Type B pancreatic cell (in vitro differentiated cells): ENCODE measurements at regions not wholly inside any gene's neighbourhood (a gene's known extent, or its start where the extent isn't known, plus 50 kb on each side); places are given as distances from the start of the nearest gene placed in this dataset.
"Not testable (repeated sequence)": the region's sequence is repeated elsewhere in the genome, so short reads cannot be mapped to it uniquely, and the experiment has no call there.

ENCODE experiments used
- DNase-seq: peaks from one replicate; pipeline ENCODE4 v3.0.0; 2021; ENCODE audit warnings: mixed read lengths; ENCODE audit not compliant: unreplicated experiment; ENCODE audit errors: extremely low spot score
- H3K27ac Mint-ChIP-seq: 2 replicates; pipeline ENCODE4 v1.8.0; 2021; ENCODE audit warnings: mild to moderate bottlenecking, mixed read lengths
- H3K27me3 Mint-ChIP-seq: 2 replicates; pipeline ENCODE4 v1.8.0; 2021; ENCODE audit warnings: mixed read lengths
- H3K36me3 Mint-ChIP-seq: 2 replicates; pipeline ENCODE4 v1.8.0; 2021; ENCODE audit warnings: mixed read lengths
- H3K4me1 Mint-ChIP-seq: one replicate; pipeline ENCODE4 v1.8.0; 2021; ENCODE audit warnings: mixed read lengths; ENCODE audit not compliant: unreplicated experiment
- H3K4me3 Mint-ChIP-seq: 2 replicates; pipeline ENCODE4 v1.8.0; 2021; ENCODE audit warnings: mild to moderate bottlenecking, mixed read lengths
- H3K9me3 Mint-ChIP-seq: 2 replicates; pipeline ENCODE4 v1.8.0; 2021; ENCODE audit warnings: mixed read lengths
- CTCF ChIP-seq: fragments of 200-600 bp; sonication (generic); conservative IDR thresholded peaks from 2 replicates; pipeline ENCODE4 v1.5.0; 2021; ENCODE audit warnings: antibody characterized with exemption, mild to moderate bottlenecking

DNA sequence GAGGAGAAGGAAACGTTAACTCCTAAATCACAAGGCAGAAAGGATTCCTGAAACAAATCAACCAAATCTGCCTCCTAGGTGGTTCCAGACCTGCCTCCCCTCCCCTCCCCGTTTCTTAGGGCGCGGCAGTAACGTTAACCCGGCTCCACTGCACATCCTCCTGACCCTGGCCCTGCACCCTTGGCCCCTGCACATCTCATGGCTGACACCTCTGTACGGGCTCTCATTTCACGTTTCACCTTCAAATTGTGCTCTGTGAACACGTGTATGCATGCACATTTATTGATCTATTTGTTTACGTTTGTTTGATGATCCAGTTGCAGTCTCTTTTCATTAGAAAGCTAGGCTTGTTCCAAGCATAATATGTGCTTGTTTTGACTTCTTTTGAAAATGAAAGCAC, 358.1 kb downstream of the ADGRD1 start:
- DNase-seq: no peak
- Mint-ChIP-seq H3K27me3 (peaks cover 34% of the 10 kb centered on the region), H3K4me1 (peaks cover 4% of the 10 kb centered on the region), H3K4me3 (no peak overlapping the region), H3K27ac (no peak overlapping the region), H3K9me3 (no peaks in the 10 kb centered on the region), H3K36me3 (no peaks in the 10 kb centered on the region)
- no peak for TF ChIP-seq CTCF

DNA sequence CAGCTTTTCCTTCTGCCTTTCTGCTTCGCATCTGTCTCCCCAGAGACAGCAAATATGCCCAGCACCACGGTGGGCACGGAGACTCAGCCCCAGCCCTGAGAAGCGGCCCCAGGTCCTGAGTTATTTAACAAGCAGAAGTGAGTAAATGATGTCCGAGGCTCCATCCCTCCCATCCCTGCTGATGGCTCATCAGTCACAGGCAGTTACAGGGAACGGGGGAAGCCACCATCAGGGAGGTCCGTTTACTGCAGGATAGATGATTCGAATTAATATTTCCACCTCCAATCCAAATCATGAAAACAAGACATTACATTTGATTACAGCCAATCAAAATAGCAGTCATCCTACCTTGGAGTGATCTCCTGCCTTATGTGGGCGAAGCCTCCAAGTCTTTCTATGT, 358.7 kb downstream of the ADGRD1 start:
- H3K27ac Mint-ChIP-seq, H3K4me1 Mint-ChIP-seq, H3K36me3 Mint-ChIP-seq, H3K9me3 Mint-ChIP-seq, DNase-seq, H3K4me3 Mint-ChIP-seq: not testable (repeated sequence)
- peaks cover 34% of the 10 kb centered on the region for H3K27me3 Mint-ChIP-seq

DNA sequence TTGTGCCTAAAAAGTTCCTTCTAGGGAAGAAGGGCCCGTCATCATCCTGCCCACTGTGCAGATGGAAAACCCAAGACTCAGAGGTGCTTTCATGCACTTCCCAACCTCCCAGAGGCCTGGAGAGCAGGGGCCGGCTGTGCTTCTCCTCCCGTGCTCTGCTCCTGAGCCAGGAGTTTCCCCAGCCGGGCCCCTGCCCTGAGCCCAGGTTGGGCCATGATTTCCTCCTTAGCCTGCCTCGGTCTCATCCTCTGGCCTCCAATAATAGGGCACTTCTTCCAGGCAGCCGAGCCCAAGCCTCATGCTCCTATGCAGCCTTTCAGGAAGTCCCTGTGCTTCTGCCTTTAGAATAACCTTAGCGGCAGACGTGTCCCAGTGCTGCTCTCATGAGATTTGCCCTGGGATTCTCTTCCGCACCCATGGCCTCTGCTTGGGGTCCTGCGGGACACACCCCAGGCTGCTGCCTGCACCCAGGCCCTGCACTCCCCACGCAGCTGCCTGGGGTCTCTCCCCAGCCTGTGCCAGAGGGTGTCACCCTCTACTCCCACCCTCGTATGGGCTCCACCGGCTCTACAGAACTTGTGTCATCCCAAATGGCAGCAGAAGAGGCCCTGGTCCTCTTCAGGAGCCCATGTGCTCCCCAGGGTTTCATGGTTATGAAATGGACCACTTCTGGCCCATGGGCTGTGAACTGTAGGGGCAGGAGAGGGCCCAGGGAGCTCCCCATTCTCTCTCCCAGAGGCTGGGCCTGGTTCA, 359.3 kb downstream of the ADGRD1 start:
- no peaks in the 10 kb centered on the region for H3K9me3 Mint-ChIP-seq
- H3K4me1 Mint-ChIP-seq: peaks cover 4% of the 10 kb centered on the region
- H3K27me3 Mint-ChIP-seq: peaks cover 34% of the 10 kb centered on the region
- no peak for DNase-seq
- no peak for TF ChIP-seq CTCF
- no peaks in the 10 kb centered on the region for H3K36me3 Mint-ChIP-seq
- no peak overlapping the region for H3K27ac Mint-ChIP-seq
- no peak overlapping the region for H3K4me3 Mint-ChIP-seq

GRCh38 chr12:131313635-131314034, 359.9 kb downstream of the ADGRD1 start:
- no peak for TF ChIP-seq CTCF
- no peak for DNase-seq
- no peaks in the 10 kb centered on the region for H3K9me3 Mint-ChIP-seq
- no peaks in the 10 kb centered on the region for H3K36me3 Mint-ChIP-seq
- H3K27ac Mint-ChIP-seq: no peak overlapping the region
- H3K4me1 Mint-ChIP-seq: peaks cover 4% of the 10 kb centered on the region
- no peak overlapping the region for H3K4me3 Mint-ChIP-seq
- H3K27me3 Mint-ChIP-seq: peaks cover 34% of the 10 kb centered on the region

- Mint-ChIP-seq H3K27ac (no peak overlapping the region), H3K4me3 (no peak overlapping the region), H3K36me3 (no peaks in the 10 kb centered on the region), H3K9me3 (no peaks in the 10 kb centered on the region), H3K27me3 (peaks cover 28% of the 10 kb centered on the region), H3K4me1 (peaks cover 4% of the 10 kb centered on the region)
- TF ChIP-seq CTCF: no peak
- DNase-seq: no peak
Observed at GRCh38 chr12:131314524-131315090, 360.9 kb downstream of the ADGRD1 start.

- no peak for TF ChIP-seq CTCF
- no peak overlapping the region for H3K27ac Mint-ChIP-seq
- no peak overlapping the region for H3K4me3 Mint-ChIP-seq
- H3K9me3 Mint-ChIP-seq: no peaks in the 10 kb centered on the region
- peaks cover 18% of the 10 kb centered on the region for H3K27me3 Mint-ChIP-seq
- H3K4me1 Mint-ChIP-seq: peaks cover 4% of the 10 kb centered on the region
- no peak for DNase-seq
- H3K36me3 Mint-ChIP-seq: no peaks in the 10 kb centered on the region
Observed at GRCh38 chr12:131315601-131316000, 361.9 kb downstream of the ADGRD1 start.
